HG02763 (cell line): ENCODE measurements at regions not wholly inside any gene's neighbourhood (a gene's known extent, or its start where the extent isn't known, plus 50 kb on each side); places are given as distances from the start of the nearest gene placed in this dataset.

Experiments
- ATAC-seq: cut with Tn5 transposase; IDR thresholded peaks from one replicate; pipeline ENCODE4 v1.9.1; 2021; ENCODE audit warnings: mild to moderate bottlenecking, moderate library complexity; ENCODE audit not compliant: unreplicated experiment

DNA sequence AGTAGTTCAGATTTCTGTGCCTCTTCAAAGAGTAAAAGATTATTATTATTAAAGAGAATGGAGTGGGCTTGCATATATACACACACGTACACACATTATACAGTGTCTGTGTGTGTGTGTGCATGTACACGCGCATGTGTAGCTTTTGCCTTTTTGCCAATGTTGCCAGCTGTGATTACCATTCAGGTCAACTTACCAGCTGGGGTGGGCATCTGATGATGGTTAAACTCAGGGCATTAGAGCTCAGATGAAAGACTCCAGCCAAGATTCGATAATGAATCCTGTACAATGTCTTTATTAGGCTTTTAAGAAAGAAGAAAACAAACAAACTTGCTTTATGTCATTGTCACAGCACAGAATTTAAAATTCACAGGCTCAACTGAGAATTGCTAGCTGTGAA, 296.5 kb upstream of the DMAC1 start:
- no peak for ATAC-seq

DNA sequence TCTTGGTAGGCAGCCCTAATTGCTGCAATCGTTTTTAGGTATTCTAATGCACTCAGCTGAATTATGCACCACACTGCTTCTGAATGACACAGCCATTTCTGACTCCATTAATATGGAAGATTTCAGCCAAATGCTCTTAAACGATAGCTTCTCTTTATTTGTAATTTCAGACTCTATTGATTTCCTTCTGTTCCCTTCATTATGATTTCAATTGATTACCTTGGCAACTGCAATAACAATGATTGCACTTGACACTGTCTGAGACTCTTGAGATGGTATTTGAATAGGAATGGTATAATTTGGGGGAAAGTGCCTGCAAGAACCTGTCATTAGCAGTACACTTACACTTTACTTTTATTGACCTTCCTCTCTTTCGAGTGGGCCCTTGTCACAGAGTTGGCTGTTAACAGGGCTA, 296.1 kb upstream of the DMAC1 start:
- ATAC-seq = no peak

DNA sequence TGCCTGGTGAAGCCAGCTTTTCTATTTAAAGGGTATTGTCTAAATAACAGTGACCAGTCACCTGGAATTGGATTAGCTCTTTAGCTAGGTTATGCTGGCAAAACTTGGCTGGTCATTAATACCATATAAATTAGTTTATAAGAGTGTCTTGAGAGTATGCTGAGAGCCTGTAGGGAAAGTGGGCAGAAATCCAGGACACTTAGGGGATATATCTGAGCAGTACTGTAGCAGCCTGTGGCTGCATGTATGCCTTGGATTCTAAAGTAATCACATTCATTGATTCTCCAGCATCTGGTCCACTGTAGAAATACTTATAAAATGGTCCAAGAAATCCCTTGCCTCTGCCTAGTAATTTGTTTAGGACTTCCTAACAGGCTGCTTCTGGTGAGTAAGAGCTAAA, 288.9 kb upstream of the DMAC1 start:
- no peak for ATAC-seq

GRCh38 chr9:8085986-8086385, 286.4 kb upstream of the DMAC1 start:
- ATAC-seq = no peak

DNA sequence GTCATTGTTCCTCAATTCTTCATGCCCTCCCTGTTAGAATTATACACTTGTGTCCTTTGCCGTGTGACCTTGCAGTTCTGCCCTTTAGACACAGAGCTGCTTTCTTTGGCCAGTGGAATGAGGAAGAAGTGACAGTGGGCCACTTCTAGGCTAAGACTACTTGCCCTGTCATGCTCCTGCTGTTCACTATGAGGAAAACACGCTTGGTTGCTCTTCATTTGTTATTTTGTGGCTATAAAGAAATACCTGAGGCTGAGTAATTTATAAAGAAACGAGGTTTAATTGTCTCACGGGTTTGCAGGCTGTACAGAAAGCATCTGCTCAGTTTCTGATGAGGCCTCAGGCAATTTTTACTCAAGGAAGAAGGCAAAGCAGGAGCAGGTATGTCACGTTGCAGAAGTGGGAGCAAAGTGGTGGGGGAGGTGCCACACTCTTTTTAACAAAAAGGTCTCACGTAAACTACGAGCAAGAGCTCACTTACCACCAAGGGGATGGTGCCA, 279.1 kb upstream of the DMAC1 start:
- ATAC-seq = no peak

DNA sequence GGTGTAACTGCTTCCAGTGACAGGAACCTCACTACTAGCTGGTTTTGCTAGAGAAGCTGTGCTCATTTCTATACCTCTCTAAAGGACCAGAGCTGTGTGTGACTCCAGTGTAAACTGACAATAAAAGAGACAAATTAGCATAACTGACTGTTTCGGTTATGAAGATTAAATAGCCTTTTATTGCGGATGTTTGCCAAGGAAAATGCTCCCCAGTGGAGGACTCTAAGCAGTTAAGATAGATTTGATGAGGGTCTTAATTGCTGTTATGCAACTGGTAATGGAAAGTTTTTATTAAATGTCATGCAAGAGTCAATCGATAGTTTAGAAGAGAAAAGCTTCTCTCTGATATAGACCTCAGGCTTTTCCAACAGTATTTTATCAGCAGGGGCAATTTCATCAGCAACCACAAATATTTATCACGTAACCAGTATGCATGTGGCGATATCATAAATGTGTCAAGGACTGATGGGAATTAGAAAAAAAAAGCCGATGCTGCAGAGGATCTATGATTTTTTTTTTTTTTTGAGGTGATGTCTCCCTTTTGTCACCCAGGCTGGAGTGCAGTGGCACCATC, 275.2 kb upstream of the DMAC1 start:
- no peak for ATAC-seq

DNA sequence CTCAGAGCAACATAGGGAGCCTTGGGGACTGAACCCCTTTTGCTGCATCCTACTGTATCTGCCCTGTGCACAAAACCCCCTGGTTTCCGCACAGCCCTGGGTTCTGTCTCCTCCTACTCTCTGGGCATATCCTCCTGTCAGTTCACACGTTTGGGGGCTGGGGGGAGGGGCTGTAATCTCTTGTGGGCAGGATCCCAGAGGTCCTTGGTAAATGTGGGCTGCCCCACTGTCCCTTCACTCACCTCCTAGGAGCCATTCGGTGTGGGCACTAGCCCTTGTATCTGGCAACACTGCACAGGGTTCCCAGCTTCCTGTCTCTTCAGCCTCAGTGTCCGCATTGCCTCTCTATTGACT, 271.8 kb upstream of the DMAC1 start:
- no peak for ATAC-seq

GRCh38 chr9:8070779-8071444, 271.3 kb upstream of the DMAC1 start:
- no peak for ATAC-seq

DNA sequence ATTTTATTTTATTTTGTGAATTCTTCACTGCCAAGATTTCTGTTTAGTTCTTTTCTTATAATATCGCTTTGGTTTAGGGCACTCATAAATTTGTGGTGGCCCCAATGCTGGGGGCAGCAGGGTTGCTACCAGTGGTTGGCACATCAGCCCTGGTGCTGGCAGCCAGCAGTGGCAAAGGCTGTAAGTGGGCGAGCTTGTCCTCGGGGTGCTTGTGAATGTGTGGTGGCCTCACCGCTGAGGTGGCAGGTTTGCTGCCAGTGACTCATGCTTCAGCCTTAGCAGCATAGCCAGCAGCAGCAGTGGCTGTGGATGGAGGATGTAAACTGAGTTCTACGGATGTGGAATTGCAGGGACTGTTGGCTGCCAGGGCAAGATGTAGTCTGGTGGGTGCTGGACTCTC, 262.9 kb upstream of the DMAC1 start:
- ATAC-seq = no peak

- no peak for ATAC-seq
Observed at GRCh38 chr9:8053501-8053900, 253.9 kb upstream of the DMAC1 start.

GRCh38 chr9:8052991-8053390, 253.4 kb upstream of the DMAC1 start:
- no peak for ATAC-seq

DNA sequence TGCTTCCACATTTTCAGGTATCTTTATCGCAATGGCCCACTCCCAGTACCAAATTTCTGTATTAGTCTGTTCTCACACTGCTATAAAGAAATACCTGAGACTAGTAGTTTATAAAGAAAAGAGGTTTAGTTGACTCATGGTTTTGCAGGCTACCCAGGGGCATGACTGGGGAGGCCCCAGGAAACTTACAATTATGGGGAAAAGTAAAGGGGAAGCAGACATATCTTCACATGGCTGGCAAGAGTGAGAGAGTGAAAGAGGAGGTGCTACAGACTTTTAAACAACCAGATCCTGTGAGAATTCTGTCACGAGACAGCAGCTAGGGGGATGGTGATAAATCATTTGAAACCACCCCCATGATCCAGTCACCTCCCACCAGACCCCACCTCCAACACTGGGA, 238.2 kb upstream of the DMAC1 start:
- ATAC-seq = no peak

DNA sequence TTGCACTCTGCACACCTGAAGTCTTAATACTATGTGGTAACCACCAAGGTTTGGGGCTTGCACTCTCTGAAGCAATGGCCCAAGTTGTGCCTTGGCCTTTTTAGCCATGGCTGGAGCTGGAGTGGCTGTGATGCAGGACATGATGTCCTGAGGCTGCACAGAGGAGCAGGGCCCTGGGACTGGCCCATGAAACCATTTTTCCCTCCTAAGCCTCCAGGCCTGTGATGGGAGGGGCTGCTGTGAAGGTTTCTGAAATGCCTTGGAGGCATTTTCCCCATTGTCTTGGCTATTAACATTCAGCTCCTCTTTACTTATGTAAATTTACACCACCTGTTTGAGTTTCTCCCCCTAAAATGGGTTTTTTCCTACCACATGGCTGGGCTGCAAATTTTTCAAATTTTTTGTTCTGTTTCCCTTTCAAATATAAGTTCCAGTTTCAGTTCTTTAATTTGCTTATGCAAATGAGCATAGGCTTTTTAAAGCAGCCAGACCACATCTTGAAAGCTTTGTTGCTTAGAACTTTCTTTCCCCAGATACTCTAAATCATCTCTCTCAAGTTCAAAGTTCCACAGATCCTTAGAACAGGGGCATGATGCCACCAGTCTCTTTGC, 237.4 kb upstream of the DMAC1 start:
- no peak for ATAC-seq

- no peak for ATAC-seq
Observed at GRCh38 chr9:8033794-8034193, 234.2 kb upstream of the DMAC1 start.

- ATAC-seq = no peak
Observed at GRCh38 chr9:8030095-8030494, 230.5 kb upstream of the DMAC1 start.

DNA sequence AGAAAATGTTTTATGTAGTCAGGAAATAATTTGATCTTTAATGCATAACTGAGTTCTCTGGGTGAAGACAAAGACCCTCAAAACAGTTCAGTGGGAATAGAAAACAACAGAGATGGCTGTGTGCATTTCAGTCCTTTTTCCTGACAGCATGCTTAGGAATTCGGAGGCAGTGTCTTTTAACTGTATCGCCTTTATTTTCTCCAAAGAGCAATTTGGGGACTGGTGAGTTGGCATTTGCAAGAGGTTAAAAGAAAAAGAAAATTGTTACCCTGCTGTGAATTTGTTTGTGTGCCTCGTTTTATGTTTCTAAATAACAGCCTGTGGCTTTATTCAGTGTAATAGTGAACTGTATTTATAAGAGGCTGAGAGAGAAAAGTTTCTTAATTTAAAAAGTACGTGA, 227.8 kb upstream of the DMAC1 start:
- no peak for ATAC-seq

GRCh38 chr9:8025551-8025950, 226.0 kb upstream of the DMAC1 start:
- ATAC-seq = no peak

DNA sequence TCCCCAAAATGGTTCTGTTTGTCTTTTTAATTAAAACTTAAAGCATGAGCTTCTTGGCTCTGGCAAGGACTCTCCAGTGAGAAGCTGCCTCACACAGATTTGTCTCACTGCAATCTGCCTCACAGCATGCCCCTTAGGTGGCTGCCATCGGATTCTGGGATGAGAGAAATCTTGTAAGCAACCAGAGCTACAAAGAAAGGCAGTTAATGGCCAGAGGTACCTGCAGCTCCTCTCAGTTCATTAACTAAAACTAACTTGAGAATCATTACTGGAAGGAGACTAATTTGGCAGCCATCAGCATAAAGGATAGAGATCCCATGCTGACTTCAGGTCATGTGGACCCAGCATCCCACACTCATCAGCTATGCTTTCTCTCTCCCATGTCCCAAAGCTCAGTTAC, 220.6 kb upstream of the DMAC1 start:
- ATAC-seq = no peak

DNA sequence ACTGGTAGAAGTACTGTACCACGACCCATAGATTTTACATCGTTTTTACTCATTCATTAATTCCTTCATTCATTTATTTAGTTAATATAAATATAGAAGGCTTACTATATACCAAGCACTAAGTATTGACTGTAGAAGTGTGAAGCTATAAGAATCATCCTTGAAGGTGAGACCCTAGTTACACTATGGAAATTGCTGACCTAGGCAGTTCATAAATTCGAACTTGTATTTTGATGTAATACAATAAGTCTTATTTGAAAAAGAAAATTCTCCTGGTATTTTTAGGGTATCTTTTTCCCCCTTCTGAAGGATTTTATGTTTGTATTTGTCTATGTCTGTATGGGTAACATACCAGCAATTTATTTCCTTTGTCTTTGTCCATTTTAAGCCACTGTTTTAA, 220.1 kb upstream of the DMAC1 start:
- no peak for ATAC-seq

GRCh38 chr9:8014997-8015682, 215.6 kb upstream of the DMAC1 start:
- no peak for ATAC-seq

GRCh38 chr9:8012986-8013385, 213.4 kb upstream of the DMAC1 start:
- ATAC-seq = no peak

- ATAC-seq = no peak
Observed at GRCh38 chr9:8011974-8012373, 212.4 kb upstream of the DMAC1 start.
